ENCODE measurements at regions not wholly inside any gene's neighbourhood (a gene's known extent, or its start where the extent isn't known, plus 50 kb on each side); places are given as distances from the start of the nearest gene placed in this dataset.

DNA sequence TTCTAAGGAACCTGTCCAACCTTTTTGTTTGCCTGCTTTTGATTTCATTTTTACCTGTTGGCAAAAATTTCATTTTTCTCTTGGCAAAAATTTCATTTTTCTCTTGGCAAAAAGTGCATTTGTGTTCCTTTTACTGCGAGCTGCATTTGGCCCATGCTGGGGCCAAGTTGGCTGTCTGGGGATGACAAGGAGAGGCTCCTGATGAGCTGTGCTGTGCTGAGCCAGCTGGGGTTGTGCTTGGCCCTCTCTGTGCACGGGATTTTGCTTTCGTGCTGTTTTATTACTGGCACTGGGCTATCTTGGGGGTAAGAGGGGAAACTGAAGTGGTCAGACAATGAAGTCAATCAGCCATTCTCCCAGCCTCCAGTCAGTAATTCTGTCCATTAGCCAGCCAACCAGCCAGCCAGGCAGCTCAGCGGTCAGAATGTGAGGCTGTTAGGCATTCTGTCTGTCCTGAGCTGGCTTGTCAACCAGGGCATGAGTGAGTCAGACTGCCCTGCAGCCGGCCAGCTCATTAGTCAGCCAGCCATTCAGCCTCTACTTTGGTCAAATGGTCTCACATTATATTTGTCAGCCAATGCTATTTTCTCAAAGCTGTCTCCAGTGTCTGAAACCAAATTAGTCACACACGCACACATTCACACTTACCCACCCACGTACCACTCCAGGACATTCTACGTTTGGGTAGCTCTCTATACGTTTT lies 56.9 kb upstream of the PRPS1 start:
- ATAC-seq (peak; percentile 65), FAIRE-seq (no peak), DNase-seq (ENCODE audit: low read depth, low spot score) (no peak)
- Histone ChIP-seq H2AFZ (ENCODE audit: control insufficient read depth, low read depth, low read length) (no peak overlapping the region), H4K20me1 (ENCODE audit: control insufficient read depth, insufficient read depth) (no peaks in the 10 kb centered on the region), H3K4me1 (ENCODE audit: control insufficient read depth, insufficient read depth, low read length) (no peaks in the 10 kb centered on the region), H3K36me3 (ENCODE audit: control insufficient read depth in 2 of 2, insufficient read depth in 2 of 2, low read length in 1 of 2) (no peaks in the 10 kb centered on the region), H3K9ac (ENCODE audit: control insufficient read depth, insufficient read depth, low read length) (no peak overlapping the region), H3K79me2 (ENCODE audit: control insufficient read depth, insufficient read depth, low read length) (no peaks in the 10 kb centered on the region), H3K9me3 (replicated peaks; ENCODE audit: control insufficient read depth, insufficient read depth, low read length) (no peaks in the 10 kb centered on the region), H3K27me3 (replicated peaks in 1 of 2; ENCODE audit: control insufficient read depth in 2 of 2, insufficient read depth in 2 of 2, low read length in 1 of 2) (no peaks in the 10 kb centered on the region), H3K4me3 (no peak overlapping the region), H3K27ac (ENCODE audit: control insufficient read depth, insufficient read depth) (no peak overlapping the region), H3K4me2 (ENCODE audit: control insufficient read depth, insufficient read depth) (no peak overlapping the region)
- CTCF ChIA-PET = interaction anchor here (1.3 kb wide), 1 partner anchor 10 kb away, joined by 3 read pairs; no protein-coding TSS in a partner anchor
- intact Hi-C loops (cut with micrococcal nuclease; ENCODE audit: unreplicated experiment) (no loop called here), in situ Hi-C loops (cut with MboI) (no loop called here)
- no TSS peak for BruUV-seq (replicated peaks)
- POLR2A ChIA-PET = no interaction called here
- SMC1A ChIA-PET (ENCODE audit: uncharacterized antibody, unreplicated experiment) = interaction anchor here (0.6 kb wide), 1 partner anchor 118 kb away, joined by 3 read pairs; no protein-coding TSS in a partner anchor
- 33% methylated on average over 9 of the region's 9 CpGs for WGBS (ENCODE audit: insufficient coverage, insufficient replicate concordance, low lambda C conversion rate, missing lambda C conversion rate)
- RAD21 ChIA-PET (ENCODE audit: unreplicated experiment) = interaction anchor here (1.3 kb wide), 1 partner anchor 57 kb away, joined by 3 read pairs; the partner anchor contains the start of gene PRPS1
- TF ChIP-seq CREM (IDR thresholded peaks at IDR 0.05; ENCODE audit: low read depth) (no peak), HDGF (IDR thresholded peaks at IDR 0.05) (no peak), ESRRA (IDR thresholded peaks at IDR 0.05; ENCODE audit: low read length) (no peak), MEF2A (IDR thresholded peaks at IDR 0.05; ENCODE audit: insufficient read depth, low read depth, low read length) (no peak), CEBPB (IDR thresholded peaks at IDR 0.05; ENCODE audit: borderline replicate concordance in 1 of 2, low read depth in 2 of 2, low read length in 2 of 2) (no peak), CHD1 (IDR thresholded peaks at IDR 0.05; ENCODE audit: low read depth, low read length) (no peak), NR2C2 (IDR thresholded peaks at IDR 0.05; ENCODE audit: borderline replicate concordance, control insufficient read depth, insufficient read length, low read depth) (no peak), RUNX3 (IDR thresholded peaks at IDR 0.05; ENCODE audit: low read length) (no peak), DPF2 (IDR thresholded peaks at IDR 0.05) (no peak), E2F8 (IDR thresholded peaks at IDR 0.05; ENCODE audit: low read depth, partially characterized antibody) (no peak), STAT1 (conservative IDR thresholded peaks at IDR 0.05) (no peak), CHD4 (IDR thresholded peaks at IDR 0.05) (no peak), SUZ12 (IDR thresholded peaks at IDR 0.05; ENCODE audit: unreplicated experiment) (no peak), GATAD2B (conservative IDR thresholded peaks at IDR 0.05; ENCODE audit: low read depth) (no peak)
- TF ChIP-seq, protein P1, sequence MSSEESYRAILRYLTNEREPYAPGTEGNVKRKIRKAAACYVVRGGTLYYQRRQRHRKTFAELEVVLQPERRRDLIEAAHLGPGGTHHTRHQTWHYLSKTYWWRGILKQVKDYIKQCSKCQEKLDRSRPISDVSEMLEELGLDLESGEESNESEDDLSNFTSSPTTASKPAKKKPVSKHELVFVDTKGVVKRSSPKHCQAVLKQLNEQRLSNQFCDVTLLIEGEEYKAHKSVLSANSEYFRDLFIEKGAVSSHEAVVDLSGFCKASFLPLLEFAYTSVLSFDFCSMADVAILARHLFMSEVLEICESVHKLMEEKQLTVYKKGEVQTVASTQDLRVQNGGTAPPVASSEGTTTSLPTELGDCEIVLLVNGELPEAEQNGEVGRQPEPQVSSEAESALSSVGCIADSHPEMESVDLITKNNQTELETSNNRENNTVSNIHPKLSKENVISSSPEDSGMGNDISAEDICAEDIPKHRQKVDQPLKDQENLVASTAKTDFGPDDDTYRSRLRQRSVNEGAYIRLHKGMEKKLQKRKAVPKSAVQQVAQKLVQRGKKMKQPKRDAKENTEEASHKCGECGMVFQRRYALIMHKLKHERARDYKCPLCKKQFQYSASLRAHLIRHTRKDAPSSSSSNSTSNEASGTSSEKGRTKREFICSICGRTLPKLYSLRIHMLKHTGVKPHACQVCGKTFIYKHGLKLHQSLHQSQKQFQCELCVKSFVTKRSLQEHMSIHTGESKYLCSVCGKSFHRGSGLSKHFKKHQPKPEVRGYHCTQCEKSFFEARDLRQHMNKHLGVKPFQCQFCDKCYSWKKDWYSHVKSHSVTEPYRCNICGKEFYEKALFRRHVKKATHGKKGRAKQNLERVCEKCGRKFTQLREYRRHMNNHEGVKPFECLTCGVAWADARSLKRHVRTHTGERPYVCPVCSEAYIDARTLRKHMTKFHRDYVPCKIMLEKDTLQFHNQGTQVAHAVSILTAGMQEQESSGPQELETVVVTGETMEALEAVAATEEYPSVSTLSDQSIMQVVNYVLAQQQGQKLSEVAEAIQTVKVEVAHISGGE (CRISPR knock-in tag; IDR thresholded peaks at IDR 0.05) = no peak
- TF ChIP-seq, protein P2, sequence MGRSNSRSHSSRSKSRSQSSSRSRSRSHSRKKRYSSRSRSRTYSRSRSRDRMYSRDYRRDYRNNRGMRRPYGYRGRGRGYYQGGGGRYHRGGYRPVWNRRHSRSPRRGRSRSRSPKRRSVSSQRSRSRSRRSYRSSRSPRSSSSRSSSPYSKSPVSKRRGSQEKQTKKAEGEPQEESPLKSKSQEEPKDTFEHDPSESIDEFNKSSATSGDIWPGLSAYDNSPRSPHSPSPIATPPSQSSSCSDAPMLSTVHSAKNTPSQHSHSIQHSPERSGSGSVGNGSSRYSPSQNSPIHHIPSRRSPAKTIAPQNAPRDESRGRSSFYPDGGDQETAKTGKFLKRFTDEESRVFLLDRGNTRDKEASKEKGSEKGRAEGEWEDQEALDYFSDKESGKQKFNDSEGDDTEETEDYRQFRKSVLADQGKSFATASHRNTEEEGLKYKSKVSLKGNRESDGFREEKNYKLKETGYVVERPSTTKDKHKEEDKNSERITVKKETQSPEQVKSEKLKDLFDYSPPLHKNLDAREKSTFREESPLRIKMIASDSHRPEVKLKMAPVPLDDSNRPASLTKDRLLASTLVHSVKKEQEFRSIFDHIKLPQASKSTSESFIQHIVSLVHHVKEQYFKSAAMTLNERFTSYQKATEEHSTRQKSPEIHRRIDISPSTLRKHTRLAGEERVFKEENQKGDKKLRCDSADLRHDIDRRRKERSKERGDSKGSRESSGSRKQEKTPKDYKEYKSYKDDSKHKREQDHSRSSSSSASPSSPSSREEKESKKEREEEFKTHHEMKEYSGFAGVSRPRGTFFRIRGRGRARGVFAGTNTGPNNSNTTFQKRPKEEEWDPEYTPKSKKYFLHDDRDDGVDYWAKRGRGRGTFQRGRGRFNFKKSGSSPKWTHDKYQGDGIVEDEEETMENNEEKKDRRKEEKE (IDR thresholded peaks at IDR 0.05) = no peak
